Stomach smooth muscle (tissue), 2 donors: ENCODE measurements at regions not wholly inside any gene's neighbourhood (a gene's known extent, or its start where the extent isn't known, plus 50 kb on each side); places are given as distances from the start of the nearest gene placed in this dataset.
"Not testable (repeated sequence)": the region's sequence is repeated elsewhere in the genome, so short reads cannot be mapped to it uniquely, and the experiment has no call there.

Experiments used
- H3K27ac ChIP-seq: one replicate; pipeline ENCODE4 v1.7.0; 2013; ENCODE audit warnings: mild to moderate bottlenecking, low read length, inconsistent platforms
- H3K27me3 ChIP-seq, 2 donors: one replicate each; pipeline ENCODE4 v1.7.0; 2013; ENCODE audit warnings: low read length in 2 of 2; ENCODE audit not compliant: insufficient read depth in 2 of 2, control insufficient read depth in 1 of 2
- H3K36me3 ChIP-seq, 2 donors: one replicate each; pipeline ENCODE4 v1.7.0; 2013; ENCODE audit warnings: low read length in 2 of 2; ENCODE audit not compliant: control insufficient read depth in 2 of 2, insufficient read depth in 2 of 2
- H3K4me1 ChIP-seq: one replicate; pipeline ENCODE4 v1.7.0; 2013; ENCODE audit warnings: low read length; ENCODE audit not compliant: control insufficient read depth, insufficient read depth
- H3K4me3 ChIP-seq, 2 donors: one replicate each; pipeline ENCODE4 v1.7.0; 2013; ENCODE audit warnings: low read length in 2 of 2
- H3K9ac ChIP-seq, 2 donors: one replicate each; pipeline ENCODE4 v1.7.0; 2013; ENCODE audit warnings: low read length in 2 of 2, mild to moderate bottlenecking in 1 of 2
- H3K9me3 ChIP-seq, 2 donors: one replicate each; pipeline ENCODE4 v1.7.0; 2013; ENCODE audit warnings: low read length in 2 of 2; ENCODE audit not compliant: control insufficient read depth in 2 of 2
- donor health status: healthy.
- donor health status: Pancreatic carcinoma.

DNA sequence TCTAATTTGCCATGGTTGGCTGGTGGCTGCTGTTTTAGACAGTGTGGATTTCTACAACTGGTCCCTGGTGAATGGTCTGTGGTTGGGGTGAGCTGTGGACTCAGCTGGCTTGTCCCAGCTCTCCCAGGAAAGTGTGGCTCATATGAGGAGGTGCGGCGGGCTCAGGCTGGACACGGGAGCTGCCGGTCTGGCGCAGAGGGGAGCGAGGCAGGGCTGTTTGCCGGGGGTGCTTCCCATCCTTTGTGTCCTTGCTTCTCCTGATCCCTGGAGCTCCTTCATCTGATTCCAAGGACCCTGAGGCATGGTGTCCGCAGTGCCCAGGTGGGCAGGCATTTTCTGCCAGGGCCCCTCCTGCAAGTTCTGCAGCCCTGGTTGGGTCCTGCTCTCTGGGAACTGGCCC lies 104.9 kb downstream of the TEX29 start:
- Histone ChIP-seq H3K9me3 (no peaks in the 10 kb centered on the region), H3K27me3 (peaks cover 5 to 13% of the 10 kb centered on the region in 2 donors), H3K9ac (no peak overlapping the region), H3K4me3 (no peak overlapping the region), H3K27ac (no peak overlapping the region), H3K4me1 (no peaks in the 10 kb centered on the region), H3K36me3 (no peaks in the 10 kb centered on the region)

DNA sequence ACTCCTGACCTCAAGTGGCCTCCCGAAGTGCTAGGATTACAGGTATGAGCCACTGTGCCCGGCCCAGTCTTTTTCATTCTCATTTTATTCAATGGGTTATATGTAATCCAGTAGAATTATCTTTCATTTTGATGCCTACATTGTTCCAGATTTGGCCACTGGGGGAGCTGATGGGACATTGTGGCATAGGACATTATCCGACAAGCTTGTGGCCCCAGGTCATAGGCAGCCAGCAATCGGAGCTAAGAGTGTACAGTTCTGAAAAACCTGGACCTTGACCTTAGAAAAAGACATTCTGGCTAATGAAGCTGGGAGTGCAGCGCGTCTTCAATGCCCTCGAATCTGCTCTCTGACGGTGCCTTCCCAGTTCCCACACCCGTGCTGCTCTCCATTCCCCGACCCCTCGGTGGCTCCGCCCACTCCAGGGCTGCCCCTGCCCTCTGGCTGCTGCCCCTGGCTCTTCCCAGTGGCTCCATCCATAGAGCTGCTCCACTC lies 108.7 kb downstream of the TEX29 start:
- H3K4me3 ChIP-seq = no peak overlapping the region
- no peaks in the 10 kb centered on the region for H3K36me3 ChIP-seq
- H3K9me3 ChIP-seq = peaks cover 0 to under 1% of the 10 kb centered on the region in 2 donors

DNA sequence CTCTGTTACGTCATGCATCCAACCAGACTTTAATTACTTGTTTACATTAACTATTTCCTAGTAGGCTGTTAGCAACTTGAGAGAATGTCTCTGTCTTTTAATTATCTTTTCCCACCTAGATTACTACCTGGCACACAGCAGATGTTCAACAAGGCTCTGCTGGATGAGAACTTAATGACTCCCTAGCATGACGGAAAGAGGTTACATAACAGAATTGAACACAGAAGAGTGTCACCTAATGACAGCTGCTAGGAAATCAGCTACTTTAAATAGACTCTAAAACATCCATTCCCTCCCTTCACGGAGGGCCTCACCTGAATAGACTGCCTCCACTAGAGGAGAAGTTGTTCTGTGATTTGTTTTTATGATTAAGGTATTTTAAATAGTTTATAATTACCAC lies 110.8 kb downstream of the TEX29 start:
- Histone ChIP-seq H3K9ac (no peak overlapping the region), H3K9me3 (peaks cover 0 to 4% of the 10 kb centered on the region in 2 donors), H3K36me3 (no peaks in the 10 kb centered on the region), H3K27ac (no peak overlapping the region), H3K27me3 (peaks cover 9 to 21% of the 10 kb centered on the region in 2 donors), H3K4me1 (no peaks in the 10 kb centered on the region), H3K4me3 (no peak overlapping the region)

More for the DNA sequence above, 108.7 kb downstream of the TEX29 start:
- Histone ChIP-seq H3K27ac (no peak overlapping the region), H3K27me3 (peaks cover 9 to 18% of the 10 kb centered on the region in 2 donors), H3K9ac (no peak overlapping the region), H3K4me1 (no peaks in the 10 kb centered on the region)

- peaks cover 0 to 4% of the 10 kb centered on the region in 2 donors for H3K9me3 ChIP-seq
- H3K9ac ChIP-seq = no peak overlapping the region
- H3K4me1 ChIP-seq = no peaks in the 10 kb centered on the region
- H3K27me3 ChIP-seq = peaks cover 4 to 8% of the 10 kb centered on the region in 2 donors
- no peaks in the 10 kb centered on the region for H3K36me3 ChIP-seq
- H3K4me3 ChIP-seq = no peak overlapping the region
- H3K27ac ChIP-seq = no peak overlapping the region
Observed at GRCh38 chr13:111434578-111435159, 114.2 kb downstream of the TEX29 start.

- H3K27ac ChIP-seq = no peak overlapping the region
Observed at GRCh38 chr13:111436446-111436845, 116.0 kb downstream of the TEX29 start.

DNA sequence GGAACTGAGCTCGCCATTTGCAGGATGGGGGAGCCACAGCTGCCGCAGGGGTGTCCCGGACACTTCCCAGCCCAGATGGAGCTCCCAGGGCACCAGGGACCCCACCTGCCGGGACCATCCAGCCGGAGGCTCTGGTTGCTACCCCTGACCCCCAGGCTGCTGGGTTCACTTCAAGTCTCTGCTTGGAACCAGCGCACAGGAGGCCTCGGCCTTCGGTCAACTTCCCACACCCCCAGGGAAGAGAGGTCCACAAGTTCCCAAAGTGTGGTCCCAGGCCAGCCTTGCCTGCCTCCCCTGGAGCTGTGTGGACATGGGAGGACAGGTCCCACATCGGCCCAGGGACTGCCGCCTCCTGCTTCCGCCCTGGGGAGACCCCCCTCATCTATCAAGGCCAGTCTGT lies 117.0 kb downstream of the TEX29 start:
- Histone ChIP-seq H3K4me3 (no peak overlapping the region), H3K9ac (no peak overlapping the region), H3K9me3 (peaks cover 0 to 4% of the 10 kb centered on the region in 2 donors), H3K4me1 (no peaks in the 10 kb centered on the region), H3K27me3 (peaks cover 0 to 7% of the 10 kb centered on the region in 2 donors), H3K27ac (no peak overlapping the region), H3K36me3 (no peaks in the 10 kb centered on the region)

More at GRCh38 chr13:111436446-111436845, 116.0 kb downstream of the TEX29 start:
- H3K27me3 ChIP-seq = peaks cover 0 to 5% of the 10 kb centered on the region in 2 donors
- H3K36me3 ChIP-seq = no peaks in the 10 kb centered on the region
- no peak overlapping the region for H3K9ac ChIP-seq
- H3K4me3 ChIP-seq = no peak overlapping the region
- H3K4me1 ChIP-seq = no peaks in the 10 kb centered on the region
- peaks cover 0 to 4% of the 10 kb centered on the region in 2 donors for H3K9me3 ChIP-seq

DNA sequence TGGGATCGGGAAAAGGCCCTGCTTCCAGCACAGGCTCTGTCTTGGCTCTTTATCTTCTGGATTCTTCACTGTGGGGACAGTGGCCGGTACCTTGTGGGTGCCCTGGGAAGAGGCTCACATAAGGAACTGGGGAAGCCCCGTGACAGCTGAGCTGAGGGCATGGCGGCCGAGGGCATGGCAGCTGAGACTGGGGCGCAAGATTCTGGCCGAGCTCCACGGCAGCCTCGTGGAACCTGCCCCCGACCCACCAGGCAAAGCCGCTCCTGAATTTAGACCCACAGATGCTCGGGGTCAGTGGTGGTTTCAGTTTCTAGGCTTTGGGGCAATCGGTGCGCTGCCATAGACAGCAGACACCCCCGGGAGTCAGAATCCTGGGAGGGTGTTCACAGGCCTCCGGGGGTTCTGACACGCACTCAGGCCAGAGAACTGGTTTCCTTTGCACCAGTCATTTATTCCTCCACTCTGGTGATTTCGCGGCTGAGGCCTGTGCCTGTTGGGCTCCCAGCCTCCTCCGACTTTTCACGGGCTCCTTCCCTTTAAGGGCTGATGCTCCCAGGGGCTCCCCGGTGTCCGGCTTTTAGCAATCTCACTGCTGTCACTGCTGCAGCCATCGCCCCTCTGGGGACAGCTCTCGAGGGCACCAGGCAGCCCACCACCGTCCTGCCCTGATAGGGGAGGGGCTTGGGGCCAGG lies 117.6 kb downstream of the TEX29 start:
- Histone ChIP-seq H3K9ac (no peak overlapping the region), H3K36me3 (no peaks in the 10 kb centered on the region), H3K27me3 (peaks cover 0 to 8% of the 10 kb centered on the region in 2 donors), H3K4me1 (no peaks in the 10 kb centered on the region), H3K9me3 (peaks cover 0 to 7% of the 10 kb centered on the region in 2 donors), H3K4me3 (no peak overlapping the region), H3K27ac (no peak overlapping the region)

DNA sequence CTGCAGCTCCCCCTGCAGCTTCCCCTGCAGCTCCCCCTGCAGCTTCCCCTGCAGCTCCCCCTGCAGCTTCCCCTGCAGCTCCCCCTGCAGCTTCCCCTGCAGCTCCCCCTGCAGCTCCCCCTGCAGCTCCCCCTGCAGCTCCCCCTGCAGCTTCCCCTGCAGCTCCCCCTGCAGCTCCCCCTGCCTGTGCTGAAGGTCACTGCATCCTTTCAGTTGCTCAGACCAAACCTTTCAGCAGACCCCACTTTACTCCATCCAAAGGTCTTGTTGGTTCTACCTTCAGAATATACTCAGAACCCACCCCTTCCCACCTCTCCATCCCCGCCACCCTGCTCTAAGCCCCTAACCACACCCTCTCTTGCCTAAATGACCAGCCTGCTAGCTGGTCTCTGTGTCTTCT lies 120.0 kb downstream of the TEX29 start:
- H3K9me3 ChIP-seq, H3K4me1 ChIP-seq, H3K36me3 ChIP-seq, H3K9ac ChIP-seq, H3K27ac ChIP-seq, H3K27me3 ChIP-seq, H3K4me3 ChIP-seq: not testable (repeated sequence)

DNA sequence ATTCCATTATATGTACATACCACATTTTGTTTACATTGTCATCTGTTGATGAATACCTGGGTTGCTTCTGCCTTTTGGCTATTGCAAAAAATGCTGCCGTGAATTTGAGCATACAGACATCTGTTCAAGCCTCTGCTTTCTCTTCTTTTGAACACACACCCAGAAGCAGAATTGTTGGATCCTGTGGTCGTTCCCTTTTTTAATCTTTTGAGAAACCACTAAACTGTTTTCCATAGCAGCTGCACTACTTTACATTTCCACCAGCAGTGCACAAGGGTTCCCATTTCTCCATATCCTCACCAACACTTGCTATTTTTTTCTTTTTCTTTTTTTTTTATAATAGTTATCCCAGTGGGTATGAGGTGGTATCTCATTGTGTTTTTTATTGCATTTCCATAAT lies 123.5 kb downstream of the TEX29 start:
- no peak overlapping the region for H3K9ac ChIP-seq
- H3K4me3 ChIP-seq = no peak overlapping the region

DNA sequence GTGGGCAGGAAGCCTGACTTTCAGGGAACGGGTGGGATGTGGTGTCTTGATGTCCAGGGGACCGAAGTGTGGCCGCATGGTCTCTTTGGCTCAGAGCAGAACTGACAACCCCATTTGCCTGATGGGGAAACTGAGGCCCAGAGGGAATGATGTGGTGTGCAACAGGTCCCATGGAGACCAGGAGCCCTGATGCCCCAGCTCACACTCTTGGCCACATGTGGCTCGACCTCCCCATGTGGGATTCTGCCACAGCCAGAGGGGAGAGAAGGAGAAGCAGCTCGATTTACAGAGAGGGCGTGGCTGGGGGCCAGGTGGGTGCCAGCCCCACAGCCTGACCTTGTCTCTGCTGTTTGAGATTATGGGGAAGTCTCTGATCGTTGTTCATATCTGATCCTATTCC lies 128.1 kb downstream of the TEX29 start:
- H3K9me3 ChIP-seq = peaks cover 12 to 14% of the 10 kb centered on the region in 2 donors
- H3K9ac ChIP-seq = no peak overlapping the region
- H3K27me3 ChIP-seq = no peaks in the 10 kb centered on the region
- no peak overlapping the region for H3K4me3 ChIP-seq
- H3K4me1 ChIP-seq = no peaks in the 10 kb centered on the region
- no peaks in the 10 kb centered on the region for H3K36me3 ChIP-seq
- no peak overlapping the region for H3K27ac ChIP-seq

More for the DNA sequence above, 123.5 kb downstream of the TEX29 start:
- Histone ChIP-seq H3K27me3 (peaks cover 0 to 6% of the 10 kb centered on the region in 2 donors), H3K36me3 (no peaks in the 10 kb centered on the region), H3K27ac (no peak overlapping the region), H3K9me3 (peaks cover 14% of the 10 kb centered on the region in 2 donors), H3K4me1 (no peaks in the 10 kb centered on the region)

GRCh38 chr13:111449041-111449440 lies 128.6 kb downstream of the TEX29 start:
- H3K4me1 ChIP-seq = no peaks in the 10 kb centered on the region
- H3K9me3 ChIP-seq = peaks cover 12 to 14% of the 10 kb centered on the region in 2 donors
- H3K27ac ChIP-seq = no peak overlapping the region
- H3K36me3 ChIP-seq = no peaks in the 10 kb centered on the region
- no peak overlapping the region for H3K9ac ChIP-seq
- H3K4me3 ChIP-seq = no peak overlapping the region
- no peaks in the 10 kb centered on the region for H3K27me3 ChIP-seq
